DOHH2 (cell line): ENCODE measurements at regions not wholly inside any gene's neighbourhood (a gene's known extent, or its start where the extent isn't known, plus 50 kb on each side); places are given as distances from the start of the nearest gene placed in this dataset.
"Not testable (repeated sequence)": the region's sequence is repeated elsewhere in the genome, so short reads cannot be mapped to it uniquely, and the experiment has no call there.

Experiments used
- H3F3A ChIP-seq: fragments of 200-600 bp; sonication (generic), shearing (Covaris generic); 2 replicates; pipeline ENCODE4 v1.6.0; 2016; ENCODE audit warnings: antibody characterized with exemption, mild to moderate bottlenecking; ENCODE audit not compliant: control insufficient read depth, insufficient read depth
- H3K27ac ChIP-seq: fragments of 200-600 bp; sonication (generic); 2 replicates; pipeline ENCODE4 v1.5.1; 2014; ENCODE audit warnings: low read depth, mild to moderate bottlenecking, low read length, moderate library complexity
- H3K27me3 ChIP-seq: fragments of 200-600 bp; sonication (generic); 2 replicates; pipeline ENCODE4 v1.6.1; 2014; ENCODE audit warnings: mild to moderate bottlenecking, low read length, mixed read lengths; ENCODE audit not compliant: control insufficient read depth
- H3K36me3 ChIP-seq: fragments of 200-600 bp; sonication (generic); 2 replicates; pipeline ENCODE4 v1.6.1; 2014; ENCODE audit warnings: mild to moderate bottlenecking, low read length, moderate library complexity, mixed read lengths; ENCODE audit not compliant: control insufficient read depth
- H3K4me1 ChIP-seq: fragments of 200-600 bp; sonication (generic); 2 replicates; pipeline ENCODE4 v1.6.1; 2014; ENCODE audit warnings: mild to moderate bottlenecking, low read length, mixed read lengths; ENCODE audit not compliant: control insufficient read depth
- H3K4me2 ChIP-seq: fragments of 200-600 bp; sonication (generic); 2 replicates; pipeline ENCODE4 v1.6.0; 2014; ENCODE audit warnings: mild to moderate bottlenecking, low read length, moderate library complexity
- H3K4me3 ChIP-seq: fragments of 200-600 bp; sonication (generic); 2 replicates; pipeline ENCODE4 v1.5.1; 2014; ENCODE audit warnings: mild to moderate bottlenecking, low read length, mixed read lengths
- H3K79me2 ChIP-seq: fragments of 200-600 bp; sonication (generic); 2 replicates; pipeline ENCODE4 v1.6.1; 2014; ENCODE audit warnings: mild to moderate bottlenecking, low read length, mixed read lengths; ENCODE audit not compliant: control insufficient read depth
- H3K9me2 ChIP-seq: fragments of 200-600 bp; sonication (generic); replicated peaks from 2 replicates; pipeline ENCODE4 v1.6.1; 2014; ENCODE audit warnings: mild to moderate bottlenecking, low read length, mixed read lengths; ENCODE audit not compliant: control insufficient read depth
- H3K9me3 ChIP-seq: fragments of 200-600 bp; sonication (generic); 2 replicates; pipeline ENCODE4 v1.6.1; 2014; ENCODE audit warnings: antibody characterized with exemption, low read length, mixed read lengths; ENCODE audit not compliant: control insufficient read depth, insufficient read depth
- H4K20me1 ChIP-seq: fragments of 200-600 bp; sonication (generic); 2 replicates; pipeline ENCODE4 v1.6.0; 2014; ENCODE audit warnings: low read depth, mild to moderate bottlenecking, antibody characterized with exemption, low read length, moderate library complexity; ENCODE audit not compliant: control insufficient read depth, insufficient read depth
- CTCF ChIP-seq: fragments of 200-600 bp; sonication (generic); IDR thresholded peaks from one replicate; pipeline ENCODE4 v1.5.1; 2014; ENCODE audit warnings: antibody characterized with exemption, mild to moderate bottlenecking, low read depth, low read length; ENCODE audit not compliant: poor library complexity, severe bottlenecking
- EZH2phosphoT487 ChIP-seq: fragments of 200-600 bp; sonication (generic); IDR thresholded peaks from 2 replicates; pipeline ENCODE4 v1.6.1; 2017; ENCODE audit warnings: borderline replicate concordance, mild to moderate bottlenecking, antibody characterized with exemption, low read length, moderate library complexity, mixed read lengths

GRCh38 chr1:95903060-95903459 is 669.0 kb downstream of the RWDD3 start:
- Histone ChIP-seq H3K4me2 (no peak overlapping the region), H3K27me3 (no peaks in the 10 kb centered on the region), H3K4me1 (no peaks in the 10 kb centered on the region), H3K36me3 (no peaks in the 10 kb centered on the region), H3F3A (no peaks in the 10 kb centered on the region), H3K27ac (no peak overlapping the region), H3K9me2 (no peaks in the 10 kb centered on the region), H3K9me3 (no peaks in the 10 kb centered on the region), H3K4me3 (no peak overlapping the region), H4K20me1 (no peaks in the 10 kb centered on the region), H3K79me2 (no peaks in the 10 kb centered on the region)
- TF ChIP-seq CTCF, result no peak
- TF ChIP-seq EZH2phosphoT487, result no peak

- Histone ChIP-seq H4K20me1 (no peaks in the 10 kb centered on the region), H3K9me2 (no peaks in the 10 kb centered on the region), H3K36me3 (no peaks in the 10 kb centered on the region), H3K79me2 (no peaks in the 10 kb centered on the region), H3K27ac (no peak overlapping the region), H3K4me2 (no peak overlapping the region), H3K27me3 (no peaks in the 10 kb centered on the region), H3K9me3 (no peaks in the 10 kb centered on the region), H3F3A (no peaks in the 10 kb centered on the region), H3K4me3 (no peak overlapping the region), H3K4me1 (no peaks in the 10 kb centered on the region)
- no peak for TF ChIP-seq EZH2phosphoT487
- no peak for TF ChIP-seq CTCF
Observed at GRCh38 chr1:95905818-95906395, 671.9 kb downstream of the RWDD3 start.

- not testable (repeated sequence) for H3K9me3 ChIP-seq, H3K4me2 ChIP-seq, H3K79me2 ChIP-seq, H3K4me3 ChIP-seq, H3K9me2 ChIP-seq, H3F3A ChIP-seq, H3K4me1 ChIP-seq, H3K27ac ChIP-seq, H3K27me3 ChIP-seq, H3K36me3 ChIP-seq, H4K20me1 ChIP-seq
Observed at GRCh38 chr1:95911739-95912138, 677.7 kb downstream of the RWDD3 start.

GRCh38 chr1:95916616-95917015 is 682.6 kb downstream of the RWDD3 start:
- Histone ChIP-seq H3K27ac (no peak overlapping the region), H4K20me1 (no peaks in the 10 kb centered on the region), H3K4me2 (no peak overlapping the region)

More at GRCh38 chr1:95916616-95917015, 682.6 kb downstream of the RWDD3 start:
- Histone ChIP-seq H3K27me3 (no peaks in the 10 kb centered on the region), H3F3A (no peaks in the 10 kb centered on the region), H3K4me1 (no peaks in the 10 kb centered on the region), H3K79me2 (no peaks in the 10 kb centered on the region), H3K4me3 (no peak overlapping the region), H3K9me3 (no peaks in the 10 kb centered on the region), H3K9me2 (no peaks in the 10 kb centered on the region), H3K36me3 (no peaks in the 10 kb centered on the region)
- TF ChIP-seq CTCF, result no peak
